NT2/D1 (cell line): ENCODE measurements at regions not wholly inside any gene's neighbourhood (a gene's known extent, or its start where the extent isn't known, plus 50 kb on each side); places are given as distances from the start of the nearest gene placed in this dataset.

Source experiments
- SUZ12 ChIP-seq: IDR thresholded peaks from 2 replicates; pipeline ENCODE4 v1.6.1; 2011; ENCODE audit not compliant: insufficient read length, insufficient read depth; ENCODE audit errors: extremely low read depth
- ZNF274 ChIP-seq: IDR thresholded peaks from 2 replicates; pipeline ENCODE4 v1.6.1; 2011; ENCODE audit warnings: mild to moderate bottlenecking, low read depth, low read length

DNA sequence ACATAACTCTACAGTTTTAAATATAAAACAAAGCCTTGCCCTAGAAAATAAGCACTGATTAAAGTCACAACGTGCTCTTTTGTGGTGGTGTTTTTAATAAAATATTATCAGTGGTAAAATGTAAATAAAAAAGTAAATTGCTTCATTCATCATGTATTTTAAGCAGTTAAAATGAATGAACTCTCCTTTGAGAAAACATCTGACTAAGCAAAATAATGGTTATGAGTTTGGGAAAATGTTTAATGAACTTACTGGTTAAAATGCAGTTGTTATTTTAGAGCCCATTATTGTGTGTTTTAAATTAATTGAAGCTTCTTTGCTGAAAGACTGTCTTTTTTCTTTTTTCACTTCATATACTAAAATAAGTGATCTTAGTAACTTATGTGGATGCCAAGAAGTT is 1007.5 kb upstream of the ARRDC3 start:
- TF ChIP-seq ZNF274 (no peak), SUZ12 (no peak)
